HG03460 (cell line): ENCODE measurements at regions not wholly inside any gene's neighbourhood (a gene's known extent, or its start where the extent isn't known, plus 50 kb on each side); places are given as distances from the start of the nearest gene placed in this dataset.
A peak's percentile ranks its signal among the peaks of the same experiment; 100 is the strongest.

Experiments
- ATAC-seq: cut with Tn5 transposase; IDR thresholded peaks from one replicate; pipeline ENCODE4 v1.9.1; 2021; ENCODE audit not compliant: unreplicated experiment

- ATAC-seq: no peak
These were observed 59.3 kb upstream of the HS3ST1 start for GRCh38 chr4:11487868-11488544.

- no peak for ATAC-seq
These were observed 58.4 kb upstream of the HS3ST1 start for GRCh38 chr4:11487139-11487538.

GRCh38 chr4:11485926-11486325 lies 57.2 kb upstream of the HS3ST1 start:
- ATAC-seq: no peak

GRCh38 chr4:11484531-11484930 lies 55.8 kb upstream of the HS3ST1 start:
- ATAC-seq: no peak

GRCh38 chr4:11483046-11483445 lies 54.4 kb upstream of the HS3ST1 start:
- no peak for ATAC-seq

- peak; percentile 75 for ATAC-seq
These were observed 52.0 kb upstream of the HS3ST1 start for GRCh38 chr4:11480683-11481082.
